GM12878 (cell line): ENCODE measurements at regions not wholly inside any gene's neighbourhood (a gene's known extent, or its start where the extent isn't known, plus 50 kb on each side); places are given as distances from the start of the nearest gene placed in this dataset.

Experiments used
- E2F4 ChIP-seq: IDR thresholded peaks from 2 replicates; pipeline ENCODE4 v1.6.1; 2012; ENCODE audit warnings: low read depth, low read length, improper control_type of control experiment
- MLLT1 ChIP-seq: fragments of 450-650 bp; IDR thresholded peaks from 2 replicates; pipeline ENCODE4 v1.6.1; 2016; ENCODE audit warnings: mild to moderate bottlenecking
- NR2F1 ChIP-seq: fragments of 450-650 bp; conservative IDR thresholded peaks from 2 replicates; pipeline ENCODE4 v1.6.1; 2017; ENCODE audit warnings: mild to moderate bottlenecking
- POLR2AphosphoS5 ChIP-seq: IDR thresholded peaks from 2 replicates; pipeline ENCODE4 v1.6.1; 2011; ENCODE audit warnings: mild to moderate bottlenecking, low read length, inconsistent platforms
- PRDM15 ChIP-seq: fragments of 450-650 bp; formaldehyde crosslinking; IDR thresholded peaks from 2 replicates; pipeline ENCODE4 v1.4.0; 2020; ENCODE audit warnings: mild to moderate bottlenecking, moderate library complexity
- RBBP5 ChIP-seq: fragments of 200-600 bp; sonication (generic); conservative IDR thresholded peaks from 2 replicates; pipeline ENCODE4 v1.6.1; 2016
- RFX5 ChIP-seq: IDR thresholded peaks from 2 replicates; pipeline ENCODE4 v1.6.1; 2011; ENCODE audit warnings: low read depth, low read length, improper control_type of control experiment
- SREBF1 ChIP-seq: IDR thresholded peaks from 2 replicates; pipeline ENCODE4 v1.6.1; 2012; ENCODE audit warnings: mild to moderate bottlenecking, low read length
- SUZ12 ChIP-seq: fragments of 200-600 bp; sonication (generic); IDR thresholded peaks from one replicate; pipeline ENCODE4 v1.6.1; 2018; ENCODE audit warnings: antibody characterized with exemption, mild to moderate bottlenecking; ENCODE audit not compliant: unreplicated experiment
- TCF3 ChIP-seq: IDR thresholded peaks from 2 replicates; pipeline ENCODE4 v1.6.1; 2012; ENCODE audit warnings: low read depth, mild to moderate bottlenecking, low read length, borderline replicate concordance; ENCODE audit not compliant: insufficient read depth
- ZBTB40 ChIP-seq: fragments of 450-650 bp; IDR thresholded peaks from 2 replicates; pipeline ENCODE4 v1.6.1; 2016; ENCODE audit warnings: mild to moderate bottlenecking, moderate library complexity, borderline replicate concordance
- ZNF207 ChIP-seq: fragments of 450-650 bp; IDR thresholded peaks from 2 replicates; pipeline ENCODE4 v1.6.1; 2014; ENCODE audit warnings: antibody characterized with exemption, mild to moderate bottlenecking, borderline replicate concordance
- ZNF687 ChIP-seq: fragments of 450-650 bp; IDR thresholded peaks from 2 replicates; pipeline ENCODE4 v1.6.1; 2017; ENCODE audit warnings: mild to moderate bottlenecking, moderate library complexity

- TF ChIP-seq ZBTB40 (no peak), PRDM15 (CRISPR knock-in tag) (no peak), ZNF687 (no peak), SUZ12 (no peak), POLR2AphosphoS5 (no peak), ZNF207 (no peak), NR2F1 (no peak), SREBF1 (no peak), E2F4 (no peak), RFX5 (no peak), MLLT1 (no peak), TCF3 (no peak), RBBP5 (no peak)
Measured at GRCh38 chr3:22172964-22173363, 422.0 kb upstream of the ZNF385D start (continued).
